Keratinocyte (primary cell): ENCODE measurements at regions not wholly inside any gene's neighbourhood (a gene's known extent, or its start where the extent isn't known, plus 50 kb on each side); places are given as distances from the start of the nearest gene placed in this dataset.

ENCODE experiments used
- CTCF ChIP-seq, 3 experiments: IDR thresholded peaks in 1 of 3; conservative IDR thresholded peaks in 1 of 3; optimal IDR thresholded peaks in 1 of 3; 2 replicates in 2 of 3; 3 replicates in 1 of 3; pipeline versions ENCODE3 to v1.5.1; 2011; ENCODE audit warnings: low read length in 3 of 3, mild to moderate bottlenecking in 3 of 3, moderate library complexity in 2 of 3, control low read depth in 1 of 3, inconsistent platforms in 1 of 3; ENCODE audit not compliant: insufficient read depth in 2 of 3; ENCODE audit errors: extremely low read depth in 1 of 3
- EZH2 ChIP-seq: IDR thresholded peaks from one replicate; pipeline ENCODE4 v1.6.1; 2012; ENCODE audit warnings: inconsistent platforms, mild to moderate bottlenecking, low read length, moderate library complexity

DNA sequence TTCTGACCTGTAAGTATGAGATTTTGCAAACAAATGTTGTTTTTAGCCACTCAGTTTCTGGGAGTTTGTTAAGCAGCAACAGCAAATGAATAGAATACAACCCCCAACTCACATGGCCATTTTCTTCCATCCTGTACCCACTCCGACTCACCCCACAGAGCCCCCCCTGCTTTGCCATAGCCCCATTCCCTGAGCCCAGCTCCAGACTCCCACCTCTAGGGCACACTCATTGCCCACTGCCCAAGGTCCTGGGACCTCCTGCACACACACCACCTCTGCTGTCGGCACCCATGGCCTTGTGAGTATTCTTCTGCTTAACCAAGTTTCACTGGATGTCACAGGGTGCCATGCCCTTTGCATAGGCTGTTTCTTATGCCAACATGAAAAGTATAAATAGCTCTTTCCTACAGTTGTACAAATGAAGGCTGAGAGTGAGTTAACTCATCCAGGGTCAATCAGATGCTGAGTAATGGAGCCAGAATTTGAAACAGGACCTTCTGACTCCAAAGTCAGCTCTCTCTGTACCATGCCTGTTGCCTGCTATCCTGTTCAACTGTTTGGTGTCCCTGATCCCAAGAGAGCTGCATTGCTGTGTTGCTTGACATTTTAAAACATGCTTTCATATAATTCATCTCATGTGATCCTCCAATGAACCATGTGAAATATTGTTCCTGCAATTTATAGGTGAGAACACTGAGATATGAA lies 367.8 kb upstream of the ZMIZ1 start:
- TF ChIP-seq CTCF (optimal IDR thresholded peaks at IDR 0.05 in 1 of 3, IDR thresholded peaks at IDR 0.05 in 1 of 3, conservative IDR thresholded peaks at IDR 0.05 in 1 of 3; ENCODE audit: extremely low read depth in 1 of 3, insufficient read depth in 2 of 3, low read length in 3 of 3) = no peak
- TF ChIP-seq EZH2 = no peak
